Endothelial cell of umbilical vein (primary cell): ENCODE measurements at regions not wholly inside any gene's neighbourhood (a gene's known extent, or its start where the extent isn't known, plus 50 kb on each side); places are given as distances from the start of the nearest gene placed in this dataset.

ENCODE experiments used
- BruUV-seq: library from RNA; stranded (reverse); fragments of 400-500 nt; replicated peaks from 2 replicates; lab custom pipeline; 2021; lab: Mats Ljungman, UMichigan
- CTCF ChIA-PET: fragments of 300-600, 350-600 bp; sonication (Branson Sonifier 250); formaldehyde crosslinking; loops from one replicate; lab custom pipeline; 2021; ENCODE audit warnings: antibody characterized with exemption, inconsistent platforms; lab: Charles Lee
- POLR2A ChIA-PET: fragments of 300-600, 350-600 bp; sonication (Branson Sonifier 250); formaldehyde crosslinking; loops from one replicate; lab custom pipeline; 2021; ENCODE audit warnings: antibody characterized with exemption, inconsistent platforms; lab: Charles Lee
- DNase-seq: peaks from one replicate; pipeline ENCODE4 v3.0.0-alpha.2; 2011; ENCODE audit warnings: low read depth, low spot score
- FAIRE-seq: peaks from 2 replicates; lab custom pipeline; 2011; peaks lifted over from hg19 to GRCh38; lab: Jason Lieb, UNC
- H2AFZ ChIP-seq: 2 replicates; pipeline ENCODE4 v1.6.0; 2012; ENCODE audit warnings: low read depth, low read length, control low read depth, inconsistent platforms
- H3K27ac ChIP-seq: 2 replicates; pipeline ENCODE4 v1.5.1; 2011; ENCODE audit warnings: low read depth, mild to moderate bottlenecking, control low read depth, low read length, moderate library complexity; ENCODE audit not compliant: insufficient read depth
- H3K27me3 ChIP-seq, 2 experiments: 2 replicates each; pipeline versions ENCODE4 v1.6.0 to v1.6.1; 2011; ENCODE audit warnings: low read length in 2 of 2, mixed read lengths in 1 of 2; ENCODE audit not compliant: control insufficient read depth in 2 of 2, insufficient read depth in 2 of 2
- H3K36me3 ChIP-seq, 2 experiments: 2 replicates in 1 of 2; 3 replicates in 1 of 2; pipeline ENCODE4 v1.5.1; 2011; ENCODE audit warnings: low read length in 2 of 2, mild to moderate bottlenecking in 1 of 2, moderate library complexity in 1 of 2; ENCODE audit not compliant: control insufficient read depth in 2 of 2, insufficient read depth in 2 of 2; ENCODE audit errors: extremely low read depth in 1 of 2
- H3K4me1 ChIP-seq: 3 replicates; pipeline ENCODE4 v1.5.1; 2011; ENCODE audit warnings: mild to moderate bottlenecking, low read length; ENCODE audit not compliant: control insufficient read depth, insufficient read depth; ENCODE audit errors: extremely low read depth
- H3K4me2 ChIP-seq: 2 replicates; pipeline ENCODE4 v1.6.1; 2011; ENCODE audit warnings: low read length, control low read depth, mixed read lengths; ENCODE audit not compliant: insufficient read depth
- H3K4me3 ChIP-seq, 3 experiments: fragments of 200-600 bp in 1 of 3; sonication (generic), shearing (Covaris generic) in 1 of 3; replicated peaks in 1 of 3; 2 replicates each; pipeline ENCODE4 v1.5.1; 2011 to 2016; ENCODE audit warnings: control low read depth in 3 of 3, low read length in 3 of 3, mild to moderate bottlenecking in 2 of 3, inconsistent platforms in 1 of 3, low read depth in 1 of 3, moderate library complexity in 1 of 3; ENCODE audit not compliant: insufficient read depth in 1 of 3
- H3K79me2 ChIP-seq: 2 replicates; pipeline ENCODE4 v1.6.0; 2012; ENCODE audit warnings: low read length, inconsistent platforms; ENCODE audit not compliant: control insufficient read depth, insufficient read depth
- H3K9ac ChIP-seq: replicated peaks from 2 replicates; pipeline ENCODE3; 2011; ENCODE audit warnings: low read length, control low read depth; ENCODE audit not compliant: insufficient read depth; ENCODE audit errors: extremely low read depth
- H3K9me1 ChIP-seq: replicated peaks from 3 replicates; pipeline ENCODE4 v1.6.0; 2011; ENCODE audit warnings: mild to moderate bottlenecking, low read length; ENCODE audit not compliant: control insufficient read depth, insufficient read depth; ENCODE audit errors: extremely low read depth
- H3K9me3 ChIP-seq: replicated peaks from 2 replicates; pipeline ENCODE4 v1.5.1; 2012; ENCODE audit warnings: low read length, inconsistent platforms; ENCODE audit not compliant: control insufficient read depth, insufficient read depth
- H4K20me1 ChIP-seq: replicated peaks from 2 replicates; pipeline ENCODE3; 2011; ENCODE audit warnings: mild to moderate bottlenecking, low read length; ENCODE audit not compliant: control insufficient read depth, insufficient read depth; ENCODE audit errors: extremely low read depth
- CTCF ChIP-seq, 2 donors: IDR thresholded peaks; 1 replicate in 1 of 2; 2 replicates in 1 of 2; pipeline ENCODE4 v1.5.1; 2011; ENCODE audit warnings: low read length in 2 of 2, mild to moderate bottlenecking in 2 of 2, moderate library complexity in 2 of 2, control low read depth in 1 of 2, inconsistent platforms in 1 of 2, low read depth in 1 of 2; ENCODE audit not compliant: insufficient read depth in 1 of 2; ENCODE audit errors: extremely low read depth in 1 of 2
- EZH2 ChIP-seq: IDR thresholded peaks from 2 replicates; pipeline ENCODE4 v1.6.1; 2012; ENCODE audit warnings: borderline replicate concordance, low read depth, mild to moderate bottlenecking, moderate library complexity, low read length, inconsistent platforms; ENCODE audit not compliant: severe bottlenecking
- FOS ChIP-seq: IDR thresholded peaks from 2 replicates; pipeline ENCODE4 v1.6.1; 2011; ENCODE audit warnings: mild to moderate bottlenecking, low read length, moderate library complexity, borderline replicate concordance; ENCODE audit not compliant: insufficient read depth
- GATA2 ChIP-seq: IDR thresholded peaks from 2 replicates; pipeline ENCODE4 v1.7.0; 2011; ENCODE audit warnings: low read depth, mild to moderate bottlenecking, moderate library complexity, mixed read lengths, low read length; ENCODE audit not compliant: insufficient read length, insufficient read depth
- JUN ChIP-seq: IDR thresholded peaks from 2 replicates; pipeline ENCODE4 v1.6.1; 2011; ENCODE audit warnings: borderline replicate concordance, low read depth; ENCODE audit not compliant: insufficient read length, insufficient read depth
- MYC ChIP-seq: IDR thresholded peaks from one replicate; pipeline ENCODE4 v1.6.1; 2011; ENCODE audit warnings: mild to moderate bottlenecking, low read depth, low read length
- POLR2A ChIP-seq: IDR thresholded peaks from 2 replicates; pipeline ENCODE4 v1.6.1; 2012; ENCODE audit warnings: low read depth, mild to moderate bottlenecking, control low read depth, low read length
- POLR2AphosphoS5 ChIP-seq: IDR thresholded peaks from 2 replicates; pipeline ENCODE4 v1.6.1; 2012; ENCODE audit warnings: low read depth, mild to moderate bottlenecking, control low read depth, low read length, moderate library complexity; ENCODE audit not compliant: insufficient read depth
- dilution Hi-C: fragments of 300-500 bp; cut with MboI; formaldehyde crosslinking; loops from one replicate; pipeline ENCODE4 v1.15.0; 2019; ENCODE audit warnings: low sequenced_read_pairs; ENCODE audit not compliant: extremely low pct_ligation_motif_present
- intact Hi-C: fragments of 100-400 bp; cut with micrococcal nuclease; formaldehyde crosslinking; loops from one replicate; pipeline ENCODE4 v1.10.0; 2022

- no peaks in the 10 kb centered on the region for H3K36me3 ChIP-seq
- H3K79me2 ChIP-seq: no peaks in the 10 kb centered on the region
- peaks cover 3 to 5% of the 10 kb centered on the region in 2 experiments for H3K27me3 ChIP-seq
- BruUV-seq: no TSS peak
- TF ChIP-seq EZH2 (no peak), GATA2 (no peak), MYC (no peak), FOS (no peak), POLR2A (no peak), JUN (no peak), CTCF (IDR thresholded peaks at IDR 0.05; ENCODE audit: extremely low read depth in 1 of 2, insufficient read depth in 1 of 2, low read depth in 1 of 2, low read length in 2 of 2) (no peak)
- no peak overlapping the region for H3K4me2 ChIP-seq
- DNase-seq: no peak
- H2AFZ ChIP-seq: no peak overlapping the region
- intact Hi-C loops (no loop called here), dilution Hi-C loops (no loop called here)
- H3K9ac ChIP-seq: no peak overlapping the region
- no peak overlapping the region for H3K27ac ChIP-seq
- H3K9me3 ChIP-seq: no peaks in the 10 kb centered on the region
- ChIA-PET CTCF (no interaction called here), POLR2A (no interaction called here)
- H3K4me1 ChIP-seq: no peaks in the 10 kb centered on the region
- H4K20me1 ChIP-seq: no peaks in the 10 kb centered on the region
- no peaks in the 10 kb centered on the region for H3K9me1 ChIP-seq
- no peak overlapping the region for H3K4me3 ChIP-seq
- FAIRE-seq: no peak
These were observed 80.4 kb upstream of the DHX40 start for GRCh38 chr17:59485015-59485414.

- peaks cover 3 to 5% of the 10 kb centered on the region in 2 experiments for H3K27me3 ChIP-seq
- TF ChIP-seq POLR2AphosphoS5 (no peak), CTCF (IDR thresholded peaks at IDR 0.05; ENCODE audit: extremely low read depth in 1 of 2, insufficient read depth in 1 of 2, low read depth in 1 of 2, low read length in 2 of 2) (no peak), POLR2A (no peak)
- no peaks in the 10 kb centered on the region for H3K36me3 ChIP-seq
- H3K79me2 ChIP-seq: no peaks in the 10 kb centered on the region
- no peak for FAIRE-seq
- no peaks in the 10 kb centered on the region for H3K9me3 ChIP-seq
- H4K20me1 ChIP-seq: no peaks in the 10 kb centered on the region
- intact Hi-C loops (no loop called here), dilution Hi-C loops (no loop called here)
- no peaks in the 10 kb centered on the region for H3K9me1 ChIP-seq
- H3K27ac ChIP-seq: no peak overlapping the region
- H3K9ac ChIP-seq: no peak overlapping the region
- no peak for DNase-seq
- CTCF ChIA-PET: no interaction called here
- H2AFZ ChIP-seq: no peak overlapping the region
- H3K4me3 ChIP-seq: no peak overlapping the region
- H3K4me1 ChIP-seq: no peaks in the 10 kb centered on the region
- POLR2A ChIA-PET: no interaction called here
- BruUV-seq: no TSS peak
- H3K4me2 ChIP-seq: no peak overlapping the region
These were observed 79.5 kb upstream of the DHX40 start for GRCh38 chr17:59485946-59486345.
